ENCODE measurements at regions not wholly inside any gene's neighbourhood (a gene's known extent, or its start where the extent isn't known, plus 50 kb on each side); places are given as distances from the start of the nearest gene placed in this dataset.
"Not testable (repeated sequence)": the region's sequence is repeated elsewhere in the genome, so short reads cannot be mapped to it uniquely, and the experiment has no call there.

DNA sequence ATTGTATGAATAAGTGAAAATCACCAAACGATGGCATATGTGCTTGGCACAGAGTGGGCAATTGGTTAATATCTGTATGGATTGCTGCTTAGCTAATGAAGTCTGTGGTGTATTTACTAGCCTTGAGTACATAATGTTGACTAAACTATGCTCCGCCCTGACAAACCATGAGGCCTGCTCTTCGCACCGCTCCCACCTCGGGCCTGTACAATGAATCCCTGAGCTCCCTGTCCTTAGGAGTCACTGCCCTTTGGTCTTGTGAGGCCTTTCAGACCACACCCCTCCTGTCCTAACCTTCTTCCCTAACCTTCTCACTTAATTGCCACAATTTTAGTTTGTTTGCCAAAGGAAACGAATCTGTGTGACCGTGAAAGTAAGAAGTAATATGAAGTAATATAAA is 193.2 kb downstream of the POTED start:
- TF ChIP-seq, protein P1, sequence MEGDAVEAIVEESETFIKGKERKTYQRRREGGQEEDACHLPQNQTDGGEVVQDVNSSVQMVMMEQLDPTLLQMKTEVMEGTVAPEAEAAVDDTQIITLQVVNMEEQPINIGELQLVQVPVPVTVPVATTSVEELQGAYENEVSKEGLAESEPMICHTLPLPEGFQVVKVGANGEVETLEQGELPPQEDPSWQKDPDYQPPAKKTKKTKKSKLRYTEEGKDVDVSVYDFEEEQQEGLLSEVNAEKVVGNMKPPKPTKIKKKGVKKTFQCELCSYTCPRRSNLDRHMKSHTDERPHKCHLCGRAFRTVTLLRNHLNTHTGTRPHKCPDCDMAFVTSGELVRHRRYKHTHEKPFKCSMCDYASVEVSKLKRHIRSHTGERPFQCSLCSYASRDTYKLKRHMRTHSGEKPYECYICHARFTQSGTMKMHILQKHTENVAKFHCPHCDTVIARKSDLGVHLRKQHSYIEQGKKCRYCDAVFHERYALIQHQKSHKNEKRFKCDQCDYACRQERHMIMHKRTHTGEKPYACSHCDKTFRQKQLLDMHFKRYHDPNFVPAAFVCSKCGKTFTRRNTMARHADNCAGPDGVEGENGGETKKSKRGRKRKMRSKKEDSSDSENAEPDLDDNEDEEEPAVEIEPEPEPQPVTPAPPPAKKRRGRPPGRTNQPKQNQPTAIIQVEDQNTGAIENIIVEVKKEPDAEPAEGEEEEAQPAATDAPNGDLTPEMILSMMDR (IDR thresholded peaks at IDR 0.05) = not testable (repeated sequence)
- TF ChIP-seq POLR2A (IDR thresholded peaks at IDR 0.05) = not testable (repeated sequence)
